ENCODE measurements at regions not wholly inside any gene's neighbourhood (a gene's known extent, or its start where the extent isn't known, plus 50 kb on each side); places are given as distances from the start of the nearest gene placed in this dataset.

GRCh38 chr22:27422442-27422841, 379.1 kb downstream of the MN1 start:
- DNase-seq (ENCODE audit: low read depth in 1 of 2, low spot score in 1 of 2), result peak in 1 of 2 experiments; percentile 90
- TF ChIP-seq JUND (IDR thresholded peaks at IDR 0.05; ENCODE audit: low read depth), result no peak
- in situ Hi-C loops (cut with HindIII; ENCODE audit: low pct_unique_long_range_greater_than_20kb, low sequenced_read_pairs), result no loop called here

GRCh38 chr22:27424319-27424718, 377.2 kb downstream of the MN1 start:
- peak in 1 of 2 experiments; percentile 32 for DNase-seq (ENCODE audit: low read depth in 1 of 2, low spot score in 1 of 2)
- in situ Hi-C loops (cut with HindIII; ENCODE audit: low pct_unique_long_range_greater_than_20kb, low sequenced_read_pairs), result no loop called here
- no peak for TF ChIP-seq JUND (IDR thresholded peaks at IDR 0.05; ENCODE audit: low read depth)

GRCh38 chr22:27429476-27429875, 372.1 kb downstream of the MN1 start:
- DNase-seq (ENCODE audit: low read depth in 1 of 2, low spot score in 1 of 2), result no peak
- in situ Hi-C loops (cut with HindIII; ENCODE audit: low pct_unique_long_range_greater_than_20kb, low sequenced_read_pairs), result no loop called here
- no peak for TF ChIP-seq JUND (IDR thresholded peaks at IDR 0.05; ENCODE audit: low read depth)

- DNase-seq (ENCODE audit: low read depth in 1 of 2, low spot score in 1 of 2), result no peak
- no peak for TF ChIP-seq JUND (IDR thresholded peaks at IDR 0.05; ENCODE audit: low read depth)
- in situ Hi-C loops (cut with HindIII; ENCODE audit: low pct_unique_long_range_greater_than_20kb, low sequenced_read_pairs), result no loop called here
Measured at GRCh38 chr22:27431081-27431480, 370.5 kb downstream of the MN1 start.

GRCh38 chr22:27431896-27432295, 369.7 kb downstream of the MN1 start:
- in situ Hi-C loops (cut with HindIII; ENCODE audit: low pct_unique_long_range_greater_than_20kb, low sequenced_read_pairs), result no loop called here
- TF ChIP-seq JUND (IDR thresholded peaks at IDR 0.05; ENCODE audit: low read depth), result no peak
- no peak for DNase-seq (ENCODE audit: low read depth in 1 of 2, low spot score in 1 of 2)

GRCh38 chr22:27433099-27433498, 368.5 kb downstream of the MN1 start:
- TF ChIP-seq JUND (IDR thresholded peaks at IDR 0.05; ENCODE audit: low read depth), result no peak
- in situ Hi-C loops (cut with HindIII; ENCODE audit: low pct_unique_long_range_greater_than_20kb, low sequenced_read_pairs), result no loop called here
- no peak for DNase-seq (ENCODE audit: low read depth in 1 of 2, low spot score in 1 of 2)

- TF ChIP-seq JUND (IDR thresholded peaks at IDR 0.05; ENCODE audit: low read depth), result no peak
- DNase-seq (ENCODE audit: low read depth in 1 of 2, low spot score in 1 of 2), result peak in 1 of 2 experiments; percentile 67
- in situ Hi-C loops (cut with HindIII; ENCODE audit: low pct_unique_long_range_greater_than_20kb, low sequenced_read_pairs), result no loop called here
Measured at GRCh38 chr22:27433585-27434190, 367.9 kb downstream of the MN1 start.

- DNase-seq (ENCODE audit: low read depth in 1 of 2, low spot score in 1 of 2), result no peak
- no peak for TF ChIP-seq JUND (IDR thresholded peaks at IDR 0.05; ENCODE audit: low read depth)
- in situ Hi-C loops (cut with HindIII; ENCODE audit: low pct_unique_long_range_greater_than_20kb, low sequenced_read_pairs), result no loop called here
Measured at GRCh38 chr22:27434898-27435297, 366.7 kb downstream of the MN1 start.

GRCh38 chr22:27435844-27436576, 365.5 kb downstream of the MN1 start:
- in situ Hi-C loops (cut with HindIII; ENCODE audit: low pct_unique_long_range_greater_than_20kb, low sequenced_read_pairs), result no loop called here
- no peak for DNase-seq (ENCODE audit: low read depth in 1 of 2, low spot score in 1 of 2)
- TF ChIP-seq JUND (IDR thresholded peaks at IDR 0.05; ENCODE audit: low read depth), result no peak

- in situ Hi-C loops (cut with HindIII; ENCODE audit: low pct_unique_long_range_greater_than_20kb, low sequenced_read_pairs), result no loop called here
- no peak for TF ChIP-seq JUND (IDR thresholded peaks at IDR 0.05; ENCODE audit: low read depth)
- no peak for DNase-seq (ENCODE audit: low read depth in 1 of 2, low spot score in 1 of 2)
Measured at GRCh38 chr22:27436591-27436990, 365.0 kb downstream of the MN1 start.

- in situ Hi-C loops (cut with HindIII; ENCODE audit: low pct_unique_long_range_greater_than_20kb, low sequenced_read_pairs), result no loop called here
Measured at GRCh38 chr22:27437570-27437969, 364.0 kb downstream of the MN1 start.

GRCh38 chr22:27438271-27438980, 363.1 kb downstream of the MN1 start:
- no peak for DNase-seq (ENCODE audit: low read depth in 1 of 2, low spot score in 1 of 2)
- no peak for TF ChIP-seq JUND (IDR thresholded peaks at IDR 0.05; ENCODE audit: low read depth)
- in situ Hi-C loops (cut with HindIII; ENCODE audit: low pct_unique_long_range_greater_than_20kb, low sequenced_read_pairs), result no loop called here

More at GRCh38 chr22:27437570-27437969, 364.0 kb downstream of the MN1 start:
- DNase-seq (ENCODE audit: low read depth in 1 of 2, low spot score in 1 of 2), result no peak
- TF ChIP-seq JUND (IDR thresholded peaks at IDR 0.05; ENCODE audit: low read depth), result no peak

- no peak for TF ChIP-seq JUND (IDR thresholded peaks at IDR 0.05; ENCODE audit: low read depth)
- no peak for DNase-seq (ENCODE audit: low read depth in 1 of 2, low spot score in 1 of 2)
- in situ Hi-C loops (cut with HindIII; ENCODE audit: low pct_unique_long_range_greater_than_20kb, low sequenced_read_pairs), result no loop called here
Measured at GRCh38 chr22:27439131-27439530, 362.4 kb downstream of the MN1 start.
